ENCODE measurements at regions not wholly inside any gene's neighbourhood (a gene's known extent, or its start where the extent isn't known, plus 50 kb on each side); places are given as distances from the start of the nearest gene placed in this dataset.

DNA sequence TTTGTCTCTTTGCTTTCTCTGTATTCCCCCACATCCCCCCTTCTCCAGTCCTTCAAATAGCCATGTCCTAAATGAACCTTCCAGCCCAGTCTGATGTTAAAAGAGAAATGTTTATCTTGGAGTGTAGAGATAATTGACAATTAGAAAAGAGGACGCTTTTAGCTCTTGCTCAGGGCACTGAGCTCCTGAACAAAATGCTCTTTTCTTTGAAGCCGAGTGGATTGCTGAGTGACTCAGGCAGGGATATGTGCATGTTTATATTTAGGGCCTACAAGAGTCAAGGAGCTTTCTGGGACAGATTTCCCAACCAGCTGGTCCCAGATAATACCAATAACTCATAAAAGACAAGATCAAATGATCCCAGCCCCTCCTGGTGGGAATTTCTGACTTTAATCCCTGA, 88.0 kb upstream of the SETBP1 start:
- TF ChIP-seq, protein P1, sequence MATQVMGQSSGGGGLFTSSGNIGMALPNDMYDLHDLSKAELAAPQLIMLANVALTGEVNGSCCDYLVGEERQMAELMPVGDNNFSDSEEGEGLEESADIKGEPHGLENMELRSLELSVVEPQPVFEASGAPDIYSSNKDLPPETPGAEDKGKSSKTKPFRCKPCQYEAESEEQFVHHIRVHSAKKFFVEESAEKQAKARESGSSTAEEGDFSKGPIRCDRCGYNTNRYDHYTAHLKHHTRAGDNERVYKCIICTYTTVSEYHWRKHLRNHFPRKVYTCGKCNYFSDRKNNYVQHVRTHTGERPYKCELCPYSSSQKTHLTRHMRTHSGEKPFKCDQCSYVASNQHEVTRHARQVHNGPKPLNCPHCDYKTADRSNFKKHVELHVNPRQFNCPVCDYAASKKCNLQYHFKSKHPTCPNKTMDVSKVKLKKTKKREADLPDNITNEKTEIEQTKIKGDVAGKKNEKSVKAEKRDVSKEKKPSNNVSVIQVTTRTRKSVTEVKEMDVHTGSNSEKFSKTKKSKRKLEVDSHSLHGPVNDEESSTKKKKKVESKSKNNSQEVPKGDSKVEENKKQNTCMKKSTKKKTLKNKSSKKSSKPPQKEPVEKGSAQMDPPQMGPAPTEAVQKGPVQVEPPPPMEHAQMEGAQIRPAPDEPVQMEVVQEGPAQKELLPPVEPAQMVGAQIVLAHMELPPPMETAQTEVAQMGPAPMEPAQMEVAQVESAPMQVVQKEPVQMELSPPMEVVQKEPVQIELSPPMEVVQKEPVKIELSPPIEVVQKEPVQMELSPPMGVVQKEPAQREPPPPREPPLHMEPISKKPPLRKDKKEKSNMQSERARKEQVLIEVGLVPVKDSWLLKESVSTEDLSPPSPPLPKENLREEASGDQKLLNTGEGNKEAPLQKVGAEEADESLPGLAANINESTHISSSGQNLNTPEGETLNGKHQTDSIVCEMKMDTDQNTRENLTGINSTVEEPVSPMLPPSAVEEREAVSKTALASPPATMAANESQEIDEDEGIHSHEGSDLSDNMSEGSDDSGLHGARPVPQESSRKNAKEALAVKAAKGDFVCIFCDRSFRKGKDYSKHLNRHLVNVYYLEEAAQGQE (IDR thresholded peaks at IDR 0.05; ENCODE audit: insufficient read depth in 1 of 2, low read depth in 2 of 2, low read length in 2 of 2): no peak
- TF ChIP-seq POLR2AphosphoS5 (IDR thresholded peaks at IDR 0.05; ENCODE audit: low read depth, low read length): no peak
- no peak for TF ChIP-seq TAF1 (IDR thresholded peaks at IDR 0.05; ENCODE audit: borderline replicate concordance, insufficient read depth, low read length)

Data from PFSK-1 (cell line).